NK-92 treated with Interleukin-12 subunit alpha and Interleukin-12 subunit beta, amount 100 ng/mL, for 24 hours (cell line): ENCODE measurements at regions not wholly inside any gene's neighbourhood (a gene's known extent, or its start where the extent isn't known, plus 50 kb on each side); places are given as distances from the start of the nearest gene placed in this dataset.
"Not testable (repeated sequence)": the region's sequence is repeated elsewhere in the genome, so short reads cannot be mapped to it uniquely, and the experiment has no call there.

Source experiments
- DNase-seq: peaks from one replicate; lab custom pipeline; 2025; lab: John Stamatoyannopoulos, UW

- DNase-seq: no peak
Measured at GRCh38 chr2:136324966-136325365, 207.0 kb upstream of the CXCR4 start.

- no peak for DNase-seq
Measured at GRCh38 chr2:136323935-136324334, 206.0 kb upstream of the CXCR4 start.

DNA sequence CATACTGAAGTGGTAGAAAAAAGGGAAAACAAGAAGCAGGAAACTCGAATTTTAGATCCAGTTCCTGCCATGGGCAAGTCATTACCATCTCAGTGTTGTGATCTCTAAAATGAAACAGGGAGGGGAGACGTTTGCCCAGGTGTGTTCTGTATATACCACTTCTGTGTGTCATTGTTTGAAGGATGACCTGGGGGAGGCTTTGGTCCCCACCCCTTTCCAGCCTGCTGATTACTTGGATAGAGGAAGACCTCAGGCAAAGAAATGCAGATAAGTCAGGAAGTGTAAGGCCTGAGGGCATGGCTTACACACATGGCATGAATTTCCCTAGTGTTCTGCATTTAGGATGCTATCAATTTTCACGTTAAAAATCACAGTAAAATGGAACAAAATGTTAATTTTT, 205.2 kb upstream of the CXCR4 start:
- no peak for DNase-seq

DNA sequence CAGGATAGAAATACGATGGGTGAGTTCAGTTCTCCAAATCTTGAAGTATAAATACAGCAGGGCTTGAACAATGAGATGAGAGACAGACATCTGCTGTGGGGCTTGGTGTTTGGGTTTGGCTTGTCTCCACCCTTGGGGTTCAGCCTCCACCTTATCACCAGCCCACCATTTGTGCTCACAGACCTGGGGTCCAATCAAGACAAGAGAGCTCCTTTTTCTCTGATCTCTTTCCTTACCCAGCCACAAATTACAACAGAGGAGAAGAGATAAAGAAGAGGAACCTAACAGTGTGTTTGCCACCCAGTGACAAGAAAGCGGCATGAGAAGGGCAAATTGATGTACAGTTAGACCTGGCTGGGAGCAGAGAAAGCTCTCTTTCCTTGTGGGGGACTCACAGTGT, 204.5 kb upstream of the CXCR4 start:
- no peak for DNase-seq

- DNase-seq: no peak
Measured at GRCh38 chr2:136319651-136320050, 201.7 kb upstream of the CXCR4 start.

DNA sequence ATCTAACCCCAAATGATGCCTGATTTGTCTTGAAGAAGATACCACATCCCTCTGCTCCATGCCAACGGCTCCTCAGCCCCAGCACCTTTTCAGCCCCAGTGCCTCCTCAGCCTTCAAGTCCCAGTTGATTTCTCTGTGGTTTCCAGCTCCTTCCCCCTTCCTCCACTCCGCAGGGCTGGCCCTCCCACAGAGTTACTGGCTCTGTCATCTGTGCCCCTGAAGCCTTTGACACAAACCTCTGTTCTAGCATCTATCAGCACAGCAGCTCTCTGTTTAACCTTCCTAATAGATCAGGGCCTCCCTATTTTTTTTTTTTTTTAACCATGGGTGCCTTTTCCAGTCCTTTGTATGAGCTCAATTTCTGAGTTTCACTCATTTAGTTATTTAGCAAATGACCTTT, 201.3 kb upstream of the CXCR4 start:
- DNase-seq: no peak

GRCh38 chr2:136314240-136314639, 196.3 kb upstream of the CXCR4 start:
- DNase-seq: no peak

DNA sequence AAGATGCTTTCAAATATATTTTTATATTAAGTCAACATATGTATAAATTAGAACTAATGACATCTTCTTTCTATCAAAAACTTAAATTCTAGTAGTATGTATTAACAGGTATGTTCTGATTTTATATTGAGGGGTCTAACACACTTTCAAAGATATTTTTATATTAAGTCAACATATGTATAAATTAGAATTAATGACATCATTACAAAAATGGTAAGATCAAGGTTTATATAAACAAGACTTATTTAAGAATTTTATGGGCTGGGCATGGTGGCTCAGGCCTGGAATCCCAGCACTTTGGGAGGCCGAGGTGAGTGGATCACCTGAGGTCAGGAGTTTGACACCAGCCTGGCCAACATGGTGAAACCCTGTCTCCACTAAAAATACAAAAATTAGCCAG, 194.6 kb upstream of the CXCR4 start:
- DNase-seq: not testable (repeated sequence)

DNA sequence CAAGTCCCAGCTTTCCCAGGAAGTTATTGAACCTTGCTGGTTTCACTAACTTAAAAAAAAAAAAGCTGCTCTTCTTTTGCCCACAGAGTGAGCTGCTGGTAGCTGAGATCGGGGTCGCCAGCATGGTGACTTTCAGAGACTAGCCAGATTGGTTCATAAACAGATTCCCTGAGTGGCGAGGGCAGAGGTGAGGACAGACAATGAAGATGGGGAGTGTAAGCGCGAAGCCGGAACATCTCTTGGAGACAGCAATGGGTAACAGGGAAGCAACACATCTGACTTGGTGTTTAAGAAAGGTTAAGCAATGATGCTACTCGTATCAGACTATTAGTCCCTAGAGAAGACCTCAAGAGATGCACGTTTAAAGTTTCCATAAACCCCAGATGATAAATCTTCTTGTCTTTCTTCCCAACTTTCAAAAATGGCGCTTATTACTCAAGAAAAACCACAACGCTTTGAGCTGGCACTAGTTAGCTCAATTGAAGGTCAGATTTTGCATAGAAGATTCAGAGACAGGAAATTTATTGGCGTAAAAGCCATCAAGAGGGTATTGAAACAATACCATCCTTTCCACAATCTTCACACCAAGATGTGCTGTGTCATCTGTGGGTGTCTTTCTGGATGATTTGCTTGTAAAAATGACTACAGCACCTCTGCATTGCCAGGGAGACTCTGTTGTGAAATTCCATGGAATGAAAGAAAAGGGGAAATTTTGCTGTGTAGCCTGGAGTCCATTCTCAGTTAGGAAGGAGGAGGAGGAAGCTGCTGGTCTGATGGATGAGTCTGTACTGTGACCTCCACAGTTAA, 193.1 kb upstream of the CXCR4 start:
- DNase-seq: no peak

DNA sequence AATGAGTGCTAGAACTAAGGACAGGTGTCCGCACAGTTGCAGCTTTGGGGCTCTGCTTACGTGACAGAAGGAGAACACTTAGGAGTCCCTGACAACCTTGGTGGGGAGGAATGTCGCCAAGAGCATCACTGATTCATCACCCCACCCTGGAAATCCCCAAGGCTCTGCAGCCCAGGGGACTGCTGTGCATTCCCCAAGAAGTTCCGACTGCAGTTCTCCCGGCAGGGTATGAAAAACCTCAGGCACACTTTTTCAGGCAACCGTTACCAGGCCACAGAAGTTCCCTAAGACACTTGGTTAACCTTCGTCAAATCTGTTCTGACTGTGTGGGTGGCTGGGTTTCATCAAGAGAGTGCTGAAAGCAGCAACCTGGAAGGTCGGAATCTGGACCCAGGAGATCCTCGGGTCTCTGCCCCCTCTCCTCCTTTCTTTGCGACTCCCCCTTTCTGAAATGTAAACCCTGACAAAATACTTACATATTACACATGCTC, 192.1 kb upstream of the CXCR4 start:
- DNase-seq: no peak

GRCh38 chr2:136308611-136309010, 190.7 kb upstream of the CXCR4 start:
- no peak for DNase-seq

DNA sequence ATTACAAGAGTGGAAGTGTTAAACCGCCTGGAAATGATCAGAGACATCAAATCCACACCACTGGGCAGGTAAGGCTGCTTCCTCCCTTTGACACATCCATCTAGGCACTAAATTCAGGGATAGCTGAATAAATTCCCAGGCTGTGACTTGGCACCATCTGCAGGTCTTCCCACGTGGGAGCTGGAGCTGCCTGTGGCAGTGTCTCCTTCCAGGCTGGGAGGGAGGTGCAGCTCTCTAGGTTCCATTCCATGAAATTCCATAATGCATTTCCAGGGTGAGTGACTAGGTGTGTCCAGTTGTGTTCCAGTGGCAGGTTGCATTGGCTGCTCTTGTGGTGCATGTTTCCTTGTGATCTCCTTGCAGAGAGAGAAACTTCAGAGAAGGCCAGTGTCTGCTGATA, 188.9 kb upstream of the CXCR4 start:
- no peak for DNase-seq

- DNase-seq: peak; percentile 63
Measured at GRCh38 chr2:136305517-136306192, 187.7 kb upstream of the CXCR4 start.

DNA sequence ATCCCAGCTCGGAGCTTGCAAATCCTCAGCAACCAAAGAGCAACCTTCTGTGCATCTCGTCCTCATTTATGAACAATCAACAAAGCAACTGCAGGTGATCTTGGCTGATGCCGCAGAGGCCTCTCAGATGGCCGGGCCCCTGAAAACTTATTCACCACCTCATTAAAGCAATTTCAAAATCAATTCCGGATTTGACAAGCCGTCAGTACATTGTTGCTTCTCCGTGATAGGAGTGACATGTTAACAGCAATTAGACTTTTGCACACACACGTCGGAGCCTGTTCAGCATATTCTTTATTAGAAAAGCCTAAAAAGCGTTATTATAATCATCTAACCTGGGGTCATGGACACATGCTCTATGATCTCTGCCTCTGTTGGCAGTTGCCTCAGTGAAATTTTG, 183.1 kb upstream of the CXCR4 start:
- no peak for DNase-seq

GRCh38 chr2:136298631-136299030, 180.7 kb upstream of the CXCR4 start:
- no peak for DNase-seq

DNA sequence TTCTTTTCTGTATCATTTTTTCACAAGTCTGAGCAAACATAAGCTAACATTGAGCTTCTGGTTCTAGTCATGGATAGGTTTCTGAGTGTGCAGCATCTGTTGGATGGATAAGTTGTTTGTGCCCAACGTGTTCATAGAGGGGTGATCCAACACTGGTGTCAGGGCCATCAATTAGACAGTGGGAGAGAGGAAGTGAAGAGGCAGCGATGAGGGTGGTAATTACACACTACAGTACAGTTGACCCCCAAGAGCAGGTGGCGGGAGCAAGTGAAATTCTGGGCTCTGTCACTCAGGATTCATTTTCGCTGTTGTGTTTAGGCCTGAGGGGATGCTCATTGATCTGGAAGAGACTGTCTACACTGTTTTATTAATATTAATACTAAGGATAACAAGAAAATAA, 180.0 kb upstream of the CXCR4 start:
- DNase-seq: no peak

DNA sequence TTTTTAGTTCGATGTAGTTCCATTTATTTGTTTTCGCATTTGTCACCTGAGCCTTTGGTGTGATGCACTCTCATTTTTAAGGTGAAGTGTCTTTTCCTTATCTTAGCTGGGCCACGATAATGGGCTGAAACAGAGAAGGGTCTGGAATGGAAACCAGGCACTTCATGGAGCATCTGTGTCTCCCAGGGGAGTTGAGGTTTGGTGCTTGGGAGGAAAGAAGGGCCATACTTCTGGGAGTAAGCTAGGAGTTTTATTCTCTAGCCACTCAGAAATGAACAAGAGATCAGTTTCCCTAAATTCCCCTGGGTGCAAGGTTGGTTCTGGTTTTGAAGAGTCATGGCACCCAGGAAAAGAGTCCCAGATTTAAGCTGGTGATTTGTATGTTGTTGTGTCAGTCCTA, 179.4 kb upstream of the CXCR4 start:
- DNase-seq: no peak

DNA sequence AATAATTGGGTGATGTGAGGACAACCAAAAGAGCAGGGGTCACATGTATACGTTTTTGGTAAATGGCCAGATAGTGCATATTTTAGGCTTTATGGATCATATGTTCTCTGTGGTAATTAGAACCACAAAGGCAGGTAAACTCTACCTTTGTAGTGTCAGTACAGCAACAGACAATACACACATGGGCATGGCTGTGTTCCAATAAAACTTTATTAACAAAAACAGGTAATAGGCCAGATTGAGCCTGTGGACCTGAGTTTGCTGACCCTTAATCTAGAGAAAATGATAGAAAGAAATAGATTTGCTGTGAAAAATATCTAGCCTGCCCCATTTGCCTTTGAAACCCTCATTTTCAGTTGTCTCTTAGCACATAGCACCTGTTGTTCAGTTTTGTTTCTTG, 177.2 kb upstream of the CXCR4 start:
- no peak for DNase-seq

DNA sequence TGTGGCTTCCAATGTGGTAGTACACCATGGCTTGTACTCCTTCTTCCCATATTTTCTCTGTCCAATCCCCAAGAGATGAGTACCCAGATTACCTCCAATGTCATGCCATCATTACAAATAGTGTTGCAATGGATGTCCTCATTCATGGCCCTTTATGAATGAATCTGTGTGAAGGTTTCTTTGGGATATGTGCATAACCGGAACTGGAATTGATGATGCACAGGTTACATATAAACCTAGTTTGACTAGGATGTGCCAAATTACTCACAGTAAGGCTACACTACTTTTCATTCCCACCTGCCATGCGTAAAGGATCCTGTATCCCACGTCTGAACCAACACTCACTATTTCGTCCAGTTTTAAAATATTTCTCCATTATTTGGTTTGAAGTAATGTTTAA, 173.9 kb upstream of the CXCR4 start:
- no peak for DNase-seq

DNA sequence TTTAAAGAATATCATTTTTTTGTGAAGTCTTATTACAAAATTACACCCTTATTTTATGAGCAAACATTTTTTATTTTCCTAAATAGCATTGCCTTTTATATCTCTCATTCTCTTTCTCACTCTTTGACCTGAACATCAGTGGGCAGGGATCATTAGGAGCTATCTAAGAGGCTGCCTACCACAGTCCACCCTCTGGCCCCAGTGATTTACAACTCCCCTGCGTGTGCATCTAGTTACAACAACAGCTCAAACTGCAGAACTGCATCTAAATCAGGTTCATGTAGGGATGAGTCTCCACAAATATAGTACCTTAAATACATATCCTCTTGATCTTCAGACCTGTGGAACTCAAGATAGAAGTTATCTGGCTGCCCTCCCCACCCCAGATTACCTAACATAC, 172.4 kb upstream of the CXCR4 start:
- DNase-seq: no peak

DNA sequence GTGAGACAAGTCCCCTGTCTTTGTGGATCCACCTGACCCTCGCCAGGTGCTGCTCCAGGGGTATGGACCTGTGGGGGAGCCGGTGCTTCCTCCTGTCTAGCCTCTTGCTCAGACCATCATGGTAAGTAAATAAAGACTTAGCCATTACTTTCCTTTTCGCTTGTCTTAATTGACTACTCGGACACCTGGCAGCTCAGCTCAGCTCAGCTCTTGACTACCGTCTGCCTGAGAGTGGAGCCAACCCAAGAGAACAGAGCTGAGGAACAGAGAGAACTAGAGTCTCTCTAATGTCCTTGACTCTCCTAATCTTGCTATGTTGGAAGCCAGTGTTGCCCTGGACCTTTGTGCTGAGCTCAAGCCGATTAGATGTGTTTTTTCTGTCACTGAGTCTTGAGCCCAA, 170.3 kb upstream of the CXCR4 start:
- no peak for DNase-seq

- no peak for DNase-seq
Measured at GRCh38 chr2:136286423-136286822, 168.5 kb upstream of the CXCR4 start.

DNA sequence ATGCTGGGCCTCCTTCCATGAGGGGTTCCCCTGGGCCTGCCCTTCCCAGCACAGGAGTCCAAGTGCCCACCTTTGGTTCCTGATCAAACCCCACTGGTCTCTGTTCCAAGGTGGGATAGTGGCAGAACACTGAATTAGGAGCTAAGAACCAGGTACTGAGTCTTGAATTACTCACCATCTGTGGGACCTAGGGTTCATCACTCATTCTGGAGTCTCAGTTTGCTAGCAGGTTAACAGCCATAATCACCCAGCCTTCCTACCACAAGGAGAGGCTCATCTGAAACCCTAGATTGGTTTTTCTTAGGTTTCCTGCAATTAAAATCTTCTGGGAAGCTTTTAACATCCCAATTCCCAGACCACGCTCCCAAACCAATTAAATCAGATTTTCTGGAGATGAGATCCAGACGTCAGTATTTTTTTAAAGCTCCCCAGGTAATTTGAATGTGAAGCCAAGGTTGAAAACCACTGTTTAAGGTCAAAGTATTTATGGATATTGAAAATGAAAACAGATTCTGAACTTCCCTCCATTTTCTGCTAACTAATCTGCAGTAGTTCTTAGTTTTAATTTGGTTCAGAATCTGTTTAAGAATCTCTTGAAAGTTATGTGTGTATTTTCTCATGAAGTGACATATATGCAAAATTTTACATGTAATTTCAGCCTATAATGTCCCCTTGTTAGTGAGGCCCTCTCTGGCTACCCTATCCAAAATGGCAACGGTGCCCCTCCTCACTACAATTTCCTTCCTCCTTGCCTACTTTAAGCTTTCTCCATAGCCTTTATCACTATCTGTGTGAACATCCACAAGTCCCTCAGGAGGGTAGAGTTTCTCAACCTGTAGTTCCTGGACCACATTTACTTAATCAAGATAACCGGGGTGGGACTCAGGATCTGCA, 166.5 kb upstream of the CXCR4 start:
- DNase-seq: no peak
